HepG2 (cell line): ENCODE measurements at regions not wholly inside any gene's neighbourhood (a gene's known extent, or its start where the extent isn't known, plus 50 kb on each side); places are given as distances from the start of the nearest gene placed in this dataset.

ENCODE experiments used
- GABPB1 ChIP-seq: IDR thresholded peaks from 2 replicates; pipeline ENCODE4 v1.6.1; 2016; ENCODE audit warnings: mild to moderate bottlenecking, missing genetic modification reagents, moderate library complexity, missing compliant biosample characterization
- GLI4 ChIP-seq: sonication (generic); formaldehyde crosslinking; IDR thresholded peaks from 2 replicates; pipeline ENCODE4 v1.5.1; 2020; ENCODE audit warnings: missing genetic modification reagents, mild to moderate bottlenecking, moderate library complexity, borderline replicate concordance
- HBP1 ChIP-seq: IDR thresholded peaks from 2 replicates; pipeline ENCODE4 v1.6.1; 2016; ENCODE audit warnings: low read depth, control low read depth
- HNRNPUL1 ChIP-seq: fragments of 200-400 bp; formaldehyde crosslinking; IDR thresholded peaks from 2 replicates; pipeline ENCODE4 v1.6.1; 2017; ENCODE audit warnings: low read depth, mild to moderate bottlenecking, low read length, moderate library complexity
- MXI1 ChIP-seq: IDR thresholded peaks from 3 replicates; pipeline ENCODE4 v1.6.1; 2012; ENCODE audit warnings: low read depth, low read length, inconsistent platforms, borderline replicate concordance
- NFYB ChIP-seq: sonication (generic); formaldehyde crosslinking; IDR thresholded peaks from 2 replicates; pipeline ENCODE4 v1.4.0; 2020; ENCODE audit warnings: missing genetic modification reagents
- NR1H2 ChIP-seq: sonication (generic); formaldehyde crosslinking; IDR thresholded peaks from 2 replicates; pipeline ENCODE4 v1.8.1; 2022; ENCODE audit warnings: low read depth, missing genetic modification reagents, borderline replicate concordance
- PBX2 ChIP-seq: IDR thresholded peaks from 2 replicates; pipeline ENCODE4 v1.6.1; 2016; ENCODE audit warnings: control low read depth
- PLRG1 ChIP-seq: fragments of 450-650 bp; conservative IDR thresholded peaks from 2 replicates; pipeline ENCODE4 v1.6.1; 2016
- SOX6 ChIP-seq, 2 experiments: fragments of 450-650 bp in 1 of 2; sonication (generic) in 1 of 2; formaldehyde crosslinking in 1 of 2; IDR thresholded peaks; 2 replicates each; pipeline versions ENCODE4 v1.4.0 to v1.6.1; 2017 to 2020; ENCODE audit warnings: antibody characterized with exemption in 1 of 2, mild to moderate bottlenecking in 1 of 2, missing genetic modification reagents in 1 of 2
- SRSF4 ChIP-seq: fragments of 200-400 bp; formaldehyde crosslinking; IDR thresholded peaks from one replicate; pipeline ENCODE4 v1.6.1; 2018; ENCODE audit warnings: mild to moderate bottlenecking, low read depth, low read length, moderate library complexity; ENCODE audit not compliant: poor library complexity, severe bottlenecking
- SRY ChIP-seq: sonication (generic); formaldehyde crosslinking; IDR thresholded peaks from 2 replicates; pipeline ENCODE4 v1.8.0; 2022; ENCODE audit warnings: mild to moderate bottlenecking, missing genetic modification reagents
- TAF15 ChIP-seq: fragments of 200-400 bp; formaldehyde crosslinking; IDR thresholded peaks from one replicate; pipeline ENCODE4 v1.6.1; 2018; ENCODE audit warnings: mild to moderate bottlenecking, low read depth, low read length; ENCODE audit not compliant: poor library complexity, severe bottlenecking
- TBP ChIP-seq: sonication (generic); formaldehyde crosslinking; IDR thresholded peaks from 2 replicates; pipeline ENCODE4 v1.5.0; 2020; ENCODE audit warnings: missing genetic modification reagents
- ZBTB38 ChIP-seq: sonication (generic); formaldehyde crosslinking; IDR thresholded peaks from 2 replicates; pipeline ENCODE4 v1.5.1; 2020; ENCODE audit warnings: mild to moderate bottlenecking, missing genetic modification reagents
- ZC3H13 ChIP-seq: sonication (generic); formaldehyde crosslinking; IDR thresholded peaks from 2 replicates; pipeline ENCODE4 v1.8.1; 2023; ENCODE audit warnings: mild to moderate bottlenecking, missing genetic modification reagents, moderate library complexity
- ZMYM4 ChIP-seq: sonication (generic); formaldehyde crosslinking; IDR thresholded peaks from 2 replicates; pipeline ENCODE4 v1.8.1; 2023; ENCODE audit warnings: mild to moderate bottlenecking, missing genetic modification reagents
- ZNF136 ChIP-seq: sonication (generic); formaldehyde crosslinking; IDR thresholded peaks from 2 replicates; pipeline ENCODE4 v1.8.1; 2022; ENCODE audit warnings: low read depth, mild to moderate bottlenecking, moderate library complexity, missing genetic modification reagents
- ZNF224 ChIP-seq: sonication (generic); formaldehyde crosslinking; IDR thresholded peaks from 2 replicates; pipeline ENCODE4 v1.5.0; 2020; ENCODE audit warnings: mild to moderate bottlenecking, missing genetic modification reagents
- ZNF230 ChIP-seq: sonication (generic); formaldehyde crosslinking; IDR thresholded peaks from 2 replicates; pipeline ENCODE4 v1.4.0; 2020; ENCODE audit warnings: mild to moderate bottlenecking, missing genetic modification reagents
- ZNF30 ChIP-seq: sonication (generic); formaldehyde crosslinking; IDR thresholded peaks from 2 replicates; pipeline ENCODE4 v1.5.0; 2020; ENCODE audit warnings: mild to moderate bottlenecking, missing genetic modification reagents
- ZNF569 ChIP-seq: sonication (generic); formaldehyde crosslinking; IDR thresholded peaks from 2 replicates; pipeline ENCODE4 v1.5.0; 2020; ENCODE audit warnings: mild to moderate bottlenecking, missing genetic modification reagents, moderate library complexity, borderline replicate concordance
- TF ChIP-seq, protein P1 (sequence below): sonication (generic); formaldehyde crosslinking; IDR thresholded peaks from 2 replicates; pipeline ENCODE4 v1.8.1; 2023; ENCODE audit warnings: missing genetic modification reagents, inconsistent platforms, borderline replicate concordance
- TF ChIP-seq, protein P2 (sequence below): sonication (generic); formaldehyde crosslinking; IDR thresholded peaks from 2 replicates; pipeline ENCODE4 v1.4.0; 2020; ENCODE audit warnings: low read depth, missing genetic modification reagents

DNA sequence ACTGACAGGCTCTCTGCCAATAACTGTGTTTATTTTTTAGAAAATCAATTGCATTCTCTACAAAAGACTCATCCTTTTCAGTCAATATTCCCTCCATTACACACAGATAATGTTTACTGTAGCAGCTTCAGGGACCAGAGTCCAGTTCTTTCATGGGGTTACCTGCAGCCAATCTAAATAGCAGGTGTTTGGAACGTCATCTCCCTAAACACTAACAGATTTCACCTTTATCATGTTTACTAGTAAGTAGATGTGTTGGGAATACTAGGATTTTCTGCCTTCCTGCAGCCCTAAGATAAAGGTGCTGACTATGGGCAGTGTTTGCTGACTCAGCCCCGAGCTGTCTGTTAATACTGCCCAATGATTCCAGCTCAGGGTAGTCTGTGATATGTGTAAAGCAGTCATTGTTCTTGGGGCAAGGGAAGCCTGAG lies 447.0 kb downstream of the KIF4B start (continued):
- TF ChIP-seq PBX2 (CRISPR knock-in tag) (no peak), GABPB1 (CRISPR knock-in tag) (no peak), PLRG1 (no peak), HBP1 (CRISPR knock-in tag) (no peak), MXI1 (peak; percentile 38; the same call in 1 of the 3 replicates), GLI4 (CRISPR knock-in tag) (no peak), ZNF136 (CRISPR knock-in tag) (no peak), ZNF224 (CRISPR knock-in tag) (no peak), NFYB (CRISPR knock-in tag) (peak; percentile 32; the same call in 1 of the 2 replicates), ZC3H13 (CRISPR knock-in tag) (no peak), HNRNPUL1 (no peak), ZNF230 (CRISPR knock-in tag) (no peak; the same call in 1 of the 2 replicates), TAF15 (no peak), TBP (CRISPR knock-in tag) (no peak), SOX6 (IDR thresholded peaks at IDR 0.05) (no peak), SOX6 (CRISPR knock-in tag; IDR thresholded peaks at IDR 0.05) (peak; percentile 91), ZNF30 (CRISPR knock-in tag) (no peak), ZNF569 (no peak), SRY (CRISPR knock-in tag) (no peak), ZMYM4 (CRISPR knock-in tag) (peak; percentile 50; the same call in 1 of the 2 replicates), NR1H2 (no peak), SRSF4 (no peak), ZBTB38 (no peak)
- TF ChIP-seq, protein P1, sequence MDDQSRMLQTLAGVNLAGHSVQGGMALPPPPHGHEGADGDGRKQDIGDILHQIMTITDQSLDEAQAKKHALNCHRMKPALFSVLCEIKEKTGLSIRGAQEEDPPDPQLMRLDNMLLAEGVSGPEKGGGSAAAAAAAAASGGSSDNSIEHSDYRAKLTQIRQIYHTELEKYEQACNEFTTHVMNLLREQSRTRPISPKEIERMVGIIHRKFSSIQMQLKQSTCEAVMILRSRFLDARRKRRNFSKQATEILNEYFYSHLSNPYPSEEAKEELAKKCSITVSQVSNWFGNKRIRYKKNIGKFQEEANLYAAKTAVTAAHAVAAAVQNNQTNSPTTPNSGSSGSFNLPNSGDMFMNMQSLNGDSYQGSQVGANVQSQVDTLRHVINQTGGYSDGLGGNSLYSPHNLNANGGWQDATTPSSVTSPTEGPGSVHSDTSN (CRISPR knock-in tag) = no peak
- TF ChIP-seq, protein P2, sequence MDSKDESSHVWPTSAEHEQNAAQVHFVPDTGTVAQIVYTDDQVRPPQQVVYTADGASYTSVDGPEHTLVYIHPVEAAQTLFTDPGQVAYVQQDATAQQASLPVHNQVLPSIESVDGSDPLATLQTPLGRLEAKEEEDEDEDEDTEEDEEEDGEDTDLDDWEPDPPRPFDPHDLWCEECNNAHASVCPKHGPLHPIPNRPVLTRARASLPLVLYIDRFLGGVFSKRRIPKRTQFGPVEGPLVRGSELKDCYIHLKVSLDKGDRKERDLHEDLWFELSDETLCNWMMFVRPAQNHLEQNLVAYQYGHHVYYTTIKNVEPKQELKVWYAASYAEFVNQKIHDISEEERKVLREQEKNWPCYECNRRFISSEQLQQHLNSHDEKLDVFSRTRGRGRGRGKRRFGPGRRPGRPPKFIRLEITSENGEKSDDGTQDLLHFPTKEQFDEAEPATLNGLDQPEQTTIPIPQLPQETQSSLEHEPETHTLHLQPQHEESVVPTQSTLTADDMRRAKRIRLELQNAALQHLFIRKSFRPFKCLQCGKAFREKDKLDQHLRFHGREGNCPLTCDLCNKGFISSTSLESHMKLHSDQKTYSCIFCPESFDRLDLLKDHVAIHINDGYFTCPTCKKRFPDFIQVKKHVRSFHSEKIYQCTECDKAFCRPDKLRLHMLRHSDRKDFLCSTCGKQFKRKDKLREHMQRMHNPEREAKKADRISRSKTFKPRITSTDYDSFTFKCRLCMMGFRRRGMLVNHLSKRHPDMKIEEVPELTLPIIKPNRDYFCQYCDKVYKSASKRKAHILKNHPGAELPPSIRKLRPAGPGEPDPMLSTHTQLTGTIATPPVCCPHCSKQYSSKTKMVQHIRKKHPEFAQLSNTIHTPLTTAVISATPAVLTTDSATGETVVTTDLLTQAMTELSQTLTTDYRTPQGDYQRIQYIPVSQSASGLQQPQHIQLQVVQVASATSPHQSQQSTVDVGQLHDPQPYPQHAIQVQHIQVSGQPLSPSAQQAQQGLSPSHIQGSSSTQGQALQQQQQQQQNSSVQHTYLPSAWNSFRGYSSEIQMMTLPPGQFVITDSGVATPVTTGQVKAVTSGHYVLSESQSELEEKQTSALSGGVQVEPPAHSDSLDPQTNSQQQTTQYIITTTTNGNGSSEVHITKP (CRISPR knock-in tag) = no peak
